Hepatocyte (in vitro differentiated cells): ENCODE measurements at regions not wholly inside any gene's neighbourhood (a gene's known extent, or its start where the extent isn't known, plus 50 kb on each side); places are given as distances from the start of the nearest gene placed in this dataset.

ENCODE experiments used
- CTCF ChIP-seq: fragments of 200-600 bp; sonication (generic); IDR thresholded peaks from 2 replicates; pipeline ENCODE4 v1.5.1; 2016; ENCODE audit warnings: antibody characterized with exemption, mild to moderate bottlenecking; ENCODE audit not compliant: poor library complexity
- EZH2 ChIP-seq: fragments of 200-600 bp; sonication (generic); IDR thresholded peaks from 2 replicates; pipeline ENCODE4 v1.6.1; 2016; ENCODE audit warnings: antibody characterized with exemption, mild to moderate bottlenecking, borderline replicate concordance

GRCh38 chr13:72469906-72470305 is 257.5 kb downstream of the MZT1 start:
- TF ChIP-seq CTCF = no peak
- no peak for TF ChIP-seq EZH2
